ENCODE measurements at regions not wholly inside any gene's neighbourhood (a gene's known extent, or its start where the extent isn't known, plus 50 kb on each side); places are given as distances from the start of the nearest gene placed in this dataset.

DNA sequence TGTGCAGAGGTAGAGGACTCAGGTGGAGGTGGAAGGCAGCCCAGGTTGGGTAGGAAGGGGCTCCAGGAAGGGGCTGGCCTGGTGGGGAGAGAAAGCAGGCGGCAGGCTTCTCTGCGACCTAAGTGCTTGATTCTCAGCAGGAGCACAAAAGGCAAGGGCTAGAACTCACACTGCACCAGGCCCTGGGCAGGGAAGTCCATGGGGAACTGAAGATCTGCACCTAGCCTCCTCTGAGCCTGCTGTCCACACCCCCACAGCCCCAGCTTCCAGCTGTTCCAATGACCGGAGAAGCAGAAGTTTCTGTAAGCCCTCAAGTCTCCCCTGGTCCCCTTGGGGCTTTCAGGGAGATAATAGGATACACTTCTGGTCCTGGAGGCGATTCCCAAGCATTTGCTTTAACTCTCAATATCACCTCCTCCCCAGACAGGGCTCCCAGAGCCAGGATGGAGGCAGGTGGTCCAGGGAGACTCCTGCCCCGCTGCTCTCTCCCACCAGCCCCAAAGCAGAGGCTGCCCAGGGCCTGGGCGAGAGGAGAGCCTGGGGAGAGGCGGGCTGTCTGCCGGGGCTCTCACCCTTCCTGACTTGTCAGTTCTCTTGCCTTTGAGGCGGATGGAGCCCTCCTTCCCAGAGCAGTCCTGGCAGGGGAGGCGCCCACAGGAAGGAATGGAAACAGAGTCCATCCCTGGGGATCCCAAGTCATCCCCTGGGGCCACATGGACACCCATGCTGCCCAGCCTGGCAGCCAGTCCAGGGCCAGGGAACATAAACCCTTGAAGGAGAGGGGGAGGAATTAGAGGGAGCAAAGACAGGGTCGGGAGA lies 126.0 kb downstream of the RBFOX3 start:
- TF ChIP-seq, protein P1, sequence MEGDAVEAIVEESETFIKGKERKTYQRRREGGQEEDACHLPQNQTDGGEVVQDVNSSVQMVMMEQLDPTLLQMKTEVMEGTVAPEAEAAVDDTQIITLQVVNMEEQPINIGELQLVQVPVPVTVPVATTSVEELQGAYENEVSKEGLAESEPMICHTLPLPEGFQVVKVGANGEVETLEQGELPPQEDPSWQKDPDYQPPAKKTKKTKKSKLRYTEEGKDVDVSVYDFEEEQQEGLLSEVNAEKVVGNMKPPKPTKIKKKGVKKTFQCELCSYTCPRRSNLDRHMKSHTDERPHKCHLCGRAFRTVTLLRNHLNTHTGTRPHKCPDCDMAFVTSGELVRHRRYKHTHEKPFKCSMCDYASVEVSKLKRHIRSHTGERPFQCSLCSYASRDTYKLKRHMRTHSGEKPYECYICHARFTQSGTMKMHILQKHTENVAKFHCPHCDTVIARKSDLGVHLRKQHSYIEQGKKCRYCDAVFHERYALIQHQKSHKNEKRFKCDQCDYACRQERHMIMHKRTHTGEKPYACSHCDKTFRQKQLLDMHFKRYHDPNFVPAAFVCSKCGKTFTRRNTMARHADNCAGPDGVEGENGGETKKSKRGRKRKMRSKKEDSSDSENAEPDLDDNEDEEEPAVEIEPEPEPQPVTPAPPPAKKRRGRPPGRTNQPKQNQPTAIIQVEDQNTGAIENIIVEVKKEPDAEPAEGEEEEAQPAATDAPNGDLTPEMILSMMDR (IDR thresholded peaks at IDR 0.05; ENCODE audit: low read depth, low read length), result no peak
- in situ Hi-C loops (cut with HindIII; ENCODE audit: low sequenced_read_pairs), result no loop called here
- no peak for DNase-seq (ENCODE audit: low read depth, low spot score)
- H3K4me3 ChIP-seq (ENCODE audit: low read depth, low read length), result no peak overlapping the region

DNA sequence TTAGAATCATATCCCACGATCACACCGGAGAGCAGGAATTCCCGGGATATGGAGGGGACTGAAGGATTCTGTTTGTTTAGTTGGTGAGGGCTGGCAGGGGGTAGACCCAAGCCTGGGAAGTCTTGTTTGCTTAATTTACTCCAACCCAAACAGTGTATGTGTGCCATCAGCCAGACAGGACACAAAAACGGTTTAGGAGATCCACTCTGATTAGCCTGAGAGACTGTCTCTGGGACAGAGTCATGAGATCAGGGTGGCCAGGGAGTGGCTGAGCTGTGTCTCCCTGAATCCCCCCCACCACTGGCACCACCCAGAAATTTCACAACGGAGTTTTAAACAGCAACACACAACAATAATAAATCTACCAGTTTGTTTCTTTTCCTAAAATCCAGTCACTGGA lies 127.0 kb downstream of the RBFOX3 start:
- H3K4me3 ChIP-seq (ENCODE audit: low read depth, low read length), result no peak overlapping the region
- DNase-seq (ENCODE audit: low read depth, low spot score), result no peak
- TF ChIP-seq, protein P1 (IDR thresholded peaks at IDR 0.05; ENCODE audit: low read depth, low read length), result no peak
- in situ Hi-C loops (cut with HindIII; ENCODE audit: low sequenced_read_pairs), result no loop called here

DNA sequence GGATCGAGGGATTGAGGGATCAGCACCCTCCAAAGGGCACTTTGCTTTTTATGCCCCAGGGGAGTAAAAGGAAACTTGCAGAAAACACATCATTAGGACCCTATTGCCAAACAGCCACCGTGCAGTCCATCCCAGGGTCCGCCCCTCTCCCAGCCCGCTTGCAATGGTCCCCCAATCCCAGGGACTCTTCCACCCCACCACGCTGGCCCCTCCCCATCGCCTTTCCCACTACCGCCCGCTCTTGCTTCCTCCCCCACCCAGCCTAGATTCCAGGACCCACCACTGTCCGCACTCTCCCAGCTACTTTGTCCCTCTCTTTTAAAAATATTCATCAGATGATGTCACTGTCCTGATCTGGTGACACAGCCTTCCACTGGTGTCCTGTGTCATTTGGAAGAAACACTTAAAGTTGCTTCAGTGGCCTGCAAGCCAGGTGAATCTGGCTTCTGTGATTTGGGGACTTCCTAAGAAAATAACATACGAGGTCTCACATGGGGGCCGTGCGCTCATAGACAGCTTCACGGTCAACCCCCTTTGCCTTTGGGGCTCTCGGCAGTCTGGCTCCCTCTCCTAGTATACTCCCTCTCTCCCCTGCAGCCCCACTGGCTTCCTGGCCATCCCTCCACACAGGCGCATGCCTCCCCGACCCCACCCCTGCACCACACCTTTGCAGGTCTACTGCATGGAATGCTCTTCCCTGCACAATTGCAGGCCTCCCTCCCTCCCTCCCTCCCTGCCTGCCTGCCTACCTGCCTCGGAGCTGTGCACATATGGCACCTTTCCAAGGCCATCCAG lies 127.9 kb downstream of the RBFOX3 start:
- in situ Hi-C loops (cut with HindIII; ENCODE audit: low sequenced_read_pairs), result no loop called here
- DNase-seq (ENCODE audit: low read depth, low spot score), result no peak
- H3K4me3 ChIP-seq (ENCODE audit: low read depth, low read length), result no peak overlapping the region
- TF ChIP-seq, protein P1 (IDR thresholded peaks at IDR 0.05; ENCODE audit: low read depth, low read length), result no peak

- TF ChIP-seq, protein P1 (IDR thresholded peaks at IDR 0.05; ENCODE audit: low read depth, low read length), result no peak
Observed at GRCh38 chr17:79479876-79480275, 131.0 kb downstream of the RBFOX3 start.

GRCh38 chr17:79478841-79479240 lies 132.0 kb downstream of the RBFOX3 start:
- DNase-seq (ENCODE audit: low read depth, low spot score), result no peak
- in situ Hi-C loops (cut with HindIII; ENCODE audit: low sequenced_read_pairs), result no loop called here
- TF ChIP-seq, protein P1 (IDR thresholded peaks at IDR 0.05; ENCODE audit: low read depth, low read length), result no peak

More at GRCh38 chr17:79479876-79480275, 131.0 kb downstream of the RBFOX3 start:
- in situ Hi-C loops (cut with HindIII; ENCODE audit: low sequenced_read_pairs), result no loop called here
- no peak for DNase-seq (ENCODE audit: low read depth, low spot score)
- H3K4me3 ChIP-seq (ENCODE audit: low read depth, low read length), result no peak overlapping the region

DNA sequence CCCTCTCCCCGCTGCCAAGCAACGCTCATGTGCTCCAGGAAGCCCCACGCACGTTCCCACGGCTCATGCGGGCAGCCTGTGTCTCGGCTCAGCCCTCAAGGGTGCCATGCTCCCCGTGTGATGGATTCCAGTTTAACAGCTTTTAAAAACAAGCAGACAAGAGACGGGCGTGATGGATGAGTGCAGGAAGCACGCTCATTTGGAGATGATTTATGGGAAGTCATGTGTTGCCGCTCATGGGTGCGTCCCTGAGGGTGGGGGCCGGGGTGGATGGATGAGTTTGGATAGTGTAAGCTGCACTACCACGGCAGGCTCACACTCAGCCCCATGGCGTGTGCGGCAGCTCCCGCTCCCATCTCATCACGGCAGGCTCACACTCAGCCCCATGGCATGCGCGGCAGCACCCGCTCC lies 132.8 kb downstream of the RBFOX3 start:
- no peak overlapping the region for H3K4me3 ChIP-seq (ENCODE audit: low read depth, low read length)
- in situ Hi-C loops (cut with HindIII; ENCODE audit: low sequenced_read_pairs), result no loop called here
- DNase-seq (ENCODE audit: low read depth, low spot score), result no peak
- TF ChIP-seq, protein P1 (IDR thresholded peaks at IDR 0.05; ENCODE audit: low read depth, low read length), result no peak

More at GRCh38 chr17:79478841-79479240, 132.0 kb downstream of the RBFOX3 start:
- H3K4me3 ChIP-seq (ENCODE audit: low read depth, low read length), result no peak overlapping the region
